Loucy (cell line): ENCODE measurements at regions not wholly inside any gene's neighbourhood (a gene's known extent, or its start where the extent isn't known, plus 50 kb on each side); places are given as distances from the start of the nearest gene placed in this dataset.

Experiments
- H2AFZ ChIP-seq: fragments of 200-600 bp; sonication (generic); 2 replicates; pipeline ENCODE4 v1.6.0; 2016; ENCODE audit warnings: antibody characterized with exemption, mild to moderate bottlenecking, low read length, moderate library complexity
- H3F3A ChIP-seq: fragments of 200-600 bp; 2 replicates; pipeline ENCODE4 v1.6.0; 2016; ENCODE audit warnings: antibody characterized with exemption, low read depth, mild to moderate bottlenecking
- H3K27me3 ChIP-seq: fragments of 200-600 bp; sonication (generic); 2 replicates; pipeline ENCODE4 v1.6.1; 2014; ENCODE audit warnings: low read length, mild to moderate bottlenecking; ENCODE audit not compliant: insufficient read depth, poor library complexity, severe bottlenecking
- H3K36me3 ChIP-seq: fragments of 200-600 bp; sonication (generic); 2 replicates; pipeline ENCODE4 v1.6.1; 2016; ENCODE audit warnings: low read length; ENCODE audit not compliant: insufficient read depth
- H3K4me1 ChIP-seq: fragments of 200-600 bp; sonication (generic); 2 replicates; pipeline ENCODE4 v1.5.1; 2014; ENCODE audit warnings: low read length, mild to moderate bottlenecking; ENCODE audit not compliant: insufficient read depth, poor library complexity, severe bottlenecking
- H3K4me2 ChIP-seq: fragments of 200-600 bp; sonication (generic); 2 replicates; pipeline ENCODE4 v1.6.0; 2014; ENCODE audit warnings: antibody characterized with exemption, low read length, low read depth, mild to moderate bottlenecking; ENCODE audit not compliant: poor library complexity, severe bottlenecking
- H3K4me3 ChIP-seq: fragments of 200-600 bp; sonication (generic); 2 replicates; pipeline ENCODE4 v1.5.1; 2014; ENCODE audit warnings: low read length, mild to moderate bottlenecking, mixed read lengths; ENCODE audit not compliant: poor library complexity, severe bottlenecking
- H3K79me2 ChIP-seq: fragments of 200-600 bp; sonication (generic); 2 replicates; pipeline ENCODE4 v1.6.1; 2014; ENCODE audit warnings: low read length; ENCODE audit not compliant: insufficient read depth
- H3K9ac ChIP-seq: fragments of 200-600 bp; sonication (generic); 2 replicates; pipeline ENCODE4 v1.6.0; 2014; ENCODE audit warnings: mild to moderate bottlenecking, low read depth, low read length, moderate library complexity; ENCODE audit not compliant: poor library complexity, severe bottlenecking
- H3K9me2 ChIP-seq: fragments of 200-600 bp; sonication (generic); replicated peaks from 2 replicates; pipeline ENCODE4 v1.6.1; 2016; ENCODE audit warnings: low read depth, low read length, mixed read lengths
- H3K9me3 ChIP-seq: fragments of 200-600 bp; sonication (generic); 2 replicates; pipeline ENCODE4 v1.6.1; 2014; ENCODE audit warnings: mild to moderate bottlenecking, antibody characterized with exemption, low read length, low read depth; ENCODE audit not compliant: insufficient read depth
- H4K20me1 ChIP-seq: fragments of 200-600 bp; sonication (generic); 2 replicates; pipeline ENCODE4 v1.6.0; 2014; ENCODE audit warnings: antibody characterized with exemption, low read length, mild to moderate bottlenecking; ENCODE audit not compliant: insufficient read depth, poor library complexity, severe bottlenecking
- EZH2phosphoT487 ChIP-seq: fragments of 200-600 bp; IDR thresholded peaks from 2 replicates; pipeline ENCODE4 v1.6.1; 2018; ENCODE audit warnings: antibody characterized with exemption, mild to moderate bottlenecking, moderate library complexity, borderline replicate concordance
- TF ChIP-seq, protein P1 (sequence below): fragments of 200-600 bp; sonication (generic); conservative IDR thresholded peaks from 2 replicates; pipeline ENCODE4 v1.5.1; 2014; ENCODE audit warnings: mild to moderate bottlenecking, antibody characterized with exemption, low read length

DNA sequence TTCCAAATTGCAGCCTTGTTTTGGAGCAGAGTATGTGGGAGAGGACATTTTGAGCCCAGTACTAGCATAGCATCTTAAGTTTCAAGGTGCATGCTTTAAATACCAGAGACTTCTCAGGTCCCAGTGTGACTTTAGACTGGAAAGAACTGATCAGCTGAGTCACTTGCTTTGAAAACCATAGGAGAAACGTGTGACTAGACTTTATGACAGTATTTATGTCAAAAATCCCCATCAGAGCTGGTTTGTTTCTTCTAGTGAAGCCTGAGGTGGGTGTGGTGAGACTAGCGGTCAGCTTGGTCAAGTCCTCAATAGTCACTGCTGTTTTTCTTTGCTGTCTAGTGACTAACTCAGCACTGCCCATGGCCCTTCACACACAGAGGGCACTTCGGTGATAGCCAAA, 724.2 kb downstream of the GATA3 start:
- H3K9me2 ChIP-seq: no peaks in the 10 kb centered on the region
- H3K4me1 ChIP-seq: no peaks in the 10 kb centered on the region
- H3F3A ChIP-seq: no peaks in the 10 kb centered on the region
- H3K9me3 ChIP-seq: no peaks in the 10 kb centered on the region
- H3K27me3 ChIP-seq: no peaks in the 10 kb centered on the region
- H3K79me2 ChIP-seq: no peaks in the 10 kb centered on the region
- no peaks in the 10 kb centered on the region for H3K36me3 ChIP-seq
- no peak overlapping the region for H3K4me2 ChIP-seq
- H2AFZ ChIP-seq: no peak overlapping the region
- no peak overlapping the region for H3K9ac ChIP-seq
- H3K4me3 ChIP-seq: no peak overlapping the region
- no peaks in the 10 kb centered on the region for H4K20me1 ChIP-seq
- TF ChIP-seq, protein P1, sequence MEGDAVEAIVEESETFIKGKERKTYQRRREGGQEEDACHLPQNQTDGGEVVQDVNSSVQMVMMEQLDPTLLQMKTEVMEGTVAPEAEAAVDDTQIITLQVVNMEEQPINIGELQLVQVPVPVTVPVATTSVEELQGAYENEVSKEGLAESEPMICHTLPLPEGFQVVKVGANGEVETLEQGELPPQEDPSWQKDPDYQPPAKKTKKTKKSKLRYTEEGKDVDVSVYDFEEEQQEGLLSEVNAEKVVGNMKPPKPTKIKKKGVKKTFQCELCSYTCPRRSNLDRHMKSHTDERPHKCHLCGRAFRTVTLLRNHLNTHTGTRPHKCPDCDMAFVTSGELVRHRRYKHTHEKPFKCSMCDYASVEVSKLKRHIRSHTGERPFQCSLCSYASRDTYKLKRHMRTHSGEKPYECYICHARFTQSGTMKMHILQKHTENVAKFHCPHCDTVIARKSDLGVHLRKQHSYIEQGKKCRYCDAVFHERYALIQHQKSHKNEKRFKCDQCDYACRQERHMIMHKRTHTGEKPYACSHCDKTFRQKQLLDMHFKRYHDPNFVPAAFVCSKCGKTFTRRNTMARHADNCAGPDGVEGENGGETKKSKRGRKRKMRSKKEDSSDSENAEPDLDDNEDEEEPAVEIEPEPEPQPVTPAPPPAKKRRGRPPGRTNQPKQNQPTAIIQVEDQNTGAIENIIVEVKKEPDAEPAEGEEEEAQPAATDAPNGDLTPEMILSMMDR: no peak
- no peak for TF ChIP-seq EZH2phosphoT487

DNA sequence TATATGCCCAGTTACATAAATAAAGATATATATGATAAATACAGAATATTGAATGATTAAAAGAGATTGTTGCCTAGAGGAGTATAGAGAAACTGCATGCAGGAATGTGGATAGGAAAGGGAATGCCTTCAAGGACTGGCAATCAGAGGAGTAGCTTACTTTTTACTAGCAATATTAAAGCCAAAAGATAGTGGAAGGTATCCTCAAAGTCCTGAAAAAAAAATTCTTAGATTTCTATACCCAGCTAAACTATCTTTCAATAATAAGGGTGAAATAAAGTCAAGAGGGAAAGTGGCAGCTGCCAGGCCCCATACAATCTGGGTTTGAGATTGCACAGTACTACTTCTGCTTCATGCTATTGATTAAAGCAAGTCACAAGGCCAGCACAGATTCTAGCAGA, 733.2 kb downstream of the GATA3 start:
- H4K20me1 ChIP-seq: no peaks in the 10 kb centered on the region
- H3F3A ChIP-seq: no peaks in the 10 kb centered on the region
- TF ChIP-seq EZH2phosphoT487: no peak
- TF ChIP-seq, protein P1: no peak

DNA sequence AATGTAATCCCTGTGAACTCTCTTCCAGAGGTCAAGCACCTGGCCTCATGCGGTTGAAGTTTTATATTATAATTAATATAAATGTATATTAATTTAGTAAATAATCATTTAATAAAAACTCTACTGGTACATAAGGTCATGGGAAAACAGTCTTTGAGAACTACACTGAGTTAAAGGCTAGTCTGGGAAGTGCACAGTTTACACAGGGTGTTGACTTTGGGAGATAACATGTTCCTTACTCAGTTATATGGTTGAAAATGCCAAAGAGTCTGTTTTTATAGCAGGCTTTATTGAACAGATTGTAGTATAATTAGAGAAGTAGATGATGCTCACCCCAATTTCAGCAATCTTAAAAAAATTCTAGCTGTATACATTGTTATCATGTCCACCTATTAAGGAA, 735.9 kb downstream of the GATA3 start:
- Histone ChIP-seq H3K9me2 (no peaks in the 10 kb centered on the region), H3K79me2 (no peaks in the 10 kb centered on the region), H3K4me2 (no peak overlapping the region), H2AFZ (no peak overlapping the region), H3K36me3 (no peaks in the 10 kb centered on the region), H3K9me3 (peaks cover 5% of the 10 kb centered on the region; the same call in 1 of the 2 replicates), H3K27me3 (no peaks in the 10 kb centered on the region), H3K4me1 (no peaks in the 10 kb centered on the region), H3F3A (no peaks in the 10 kb centered on the region), H3K4me3 (no peak overlapping the region), H4K20me1 (no peaks in the 10 kb centered on the region), H3K9ac (no peak overlapping the region)
- TF ChIP-seq EZH2phosphoT487: no peak
- TF ChIP-seq, protein P1: no peak

More for the DNA sequence above, 733.2 kb downstream of the GATA3 start:
- H3K79me2 ChIP-seq: no peaks in the 10 kb centered on the region
- peaks cover 5% of the 10 kb centered on the region; the same call in 1 of the 2 replicates for H3K9me3 ChIP-seq
- H3K4me1 ChIP-seq: no peaks in the 10 kb centered on the region
- H3K9me2 ChIP-seq: no peaks in the 10 kb centered on the region
- H2AFZ ChIP-seq: no peak overlapping the region
- H3K9ac ChIP-seq: no peak overlapping the region
- H3K36me3 ChIP-seq: no peaks in the 10 kb centered on the region
- no peaks in the 10 kb centered on the region for H3K27me3 ChIP-seq
- H3K4me2 ChIP-seq: no peak overlapping the region
- no peak overlapping the region for H3K4me3 ChIP-seq
